Fibroblast of pulmonary artery (primary cell): ENCODE measurements at regions not wholly inside any gene's neighbourhood (a gene's known extent, or its start where the extent isn't known, plus 50 kb on each side); places are given as distances from the start of the nearest gene placed in this dataset.

Experiments used
- DNase-seq: peaks from one replicate; pipeline ENCODE4 v3.0.0-alpha.2; 2010; ENCODE audit warnings: low read depth
- H3K4me3 ChIP-seq: replicated peaks from 2 replicates; pipeline ENCODE4 v1.5.1; 2011; ENCODE audit warnings: low read depth, mild to moderate bottlenecking, control low read depth, low read length, moderate library complexity
- TF ChIP-seq, protein P1 (sequence below): IDR thresholded peaks from 2 replicates; pipeline ENCODE4 v1.5.1; 2011; ENCODE audit warnings: mild to moderate bottlenecking, control low read depth, low read length, inconsistent platforms; ENCODE audit errors: missing control alignments

DNA sequence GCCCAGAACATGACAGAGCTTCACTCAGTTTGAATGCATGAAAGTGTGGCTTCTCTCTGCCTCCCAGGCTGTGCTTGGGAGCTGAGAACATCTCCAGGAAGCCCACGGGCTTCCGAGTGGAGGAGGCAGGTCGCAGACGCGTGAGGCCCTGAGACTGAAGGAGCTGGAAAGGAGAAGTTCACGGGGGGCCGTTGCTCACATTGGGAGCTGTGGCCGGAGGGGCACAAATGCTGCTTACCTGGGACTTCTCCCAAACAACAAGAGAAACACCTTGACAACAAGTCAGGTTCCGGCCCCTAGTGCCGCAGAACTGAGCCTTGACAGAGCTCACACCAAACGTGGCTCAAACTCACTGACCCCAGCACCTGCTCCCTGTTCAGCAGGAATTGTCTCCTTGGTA lies 207.0 kb downstream of the BRD1 start:
- no peak overlapping the region for H3K4me3 ChIP-seq
- DNase-seq: no peak
- TF ChIP-seq, protein P1, sequence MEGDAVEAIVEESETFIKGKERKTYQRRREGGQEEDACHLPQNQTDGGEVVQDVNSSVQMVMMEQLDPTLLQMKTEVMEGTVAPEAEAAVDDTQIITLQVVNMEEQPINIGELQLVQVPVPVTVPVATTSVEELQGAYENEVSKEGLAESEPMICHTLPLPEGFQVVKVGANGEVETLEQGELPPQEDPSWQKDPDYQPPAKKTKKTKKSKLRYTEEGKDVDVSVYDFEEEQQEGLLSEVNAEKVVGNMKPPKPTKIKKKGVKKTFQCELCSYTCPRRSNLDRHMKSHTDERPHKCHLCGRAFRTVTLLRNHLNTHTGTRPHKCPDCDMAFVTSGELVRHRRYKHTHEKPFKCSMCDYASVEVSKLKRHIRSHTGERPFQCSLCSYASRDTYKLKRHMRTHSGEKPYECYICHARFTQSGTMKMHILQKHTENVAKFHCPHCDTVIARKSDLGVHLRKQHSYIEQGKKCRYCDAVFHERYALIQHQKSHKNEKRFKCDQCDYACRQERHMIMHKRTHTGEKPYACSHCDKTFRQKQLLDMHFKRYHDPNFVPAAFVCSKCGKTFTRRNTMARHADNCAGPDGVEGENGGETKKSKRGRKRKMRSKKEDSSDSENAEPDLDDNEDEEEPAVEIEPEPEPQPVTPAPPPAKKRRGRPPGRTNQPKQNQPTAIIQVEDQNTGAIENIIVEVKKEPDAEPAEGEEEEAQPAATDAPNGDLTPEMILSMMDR: no peak

DNA sequence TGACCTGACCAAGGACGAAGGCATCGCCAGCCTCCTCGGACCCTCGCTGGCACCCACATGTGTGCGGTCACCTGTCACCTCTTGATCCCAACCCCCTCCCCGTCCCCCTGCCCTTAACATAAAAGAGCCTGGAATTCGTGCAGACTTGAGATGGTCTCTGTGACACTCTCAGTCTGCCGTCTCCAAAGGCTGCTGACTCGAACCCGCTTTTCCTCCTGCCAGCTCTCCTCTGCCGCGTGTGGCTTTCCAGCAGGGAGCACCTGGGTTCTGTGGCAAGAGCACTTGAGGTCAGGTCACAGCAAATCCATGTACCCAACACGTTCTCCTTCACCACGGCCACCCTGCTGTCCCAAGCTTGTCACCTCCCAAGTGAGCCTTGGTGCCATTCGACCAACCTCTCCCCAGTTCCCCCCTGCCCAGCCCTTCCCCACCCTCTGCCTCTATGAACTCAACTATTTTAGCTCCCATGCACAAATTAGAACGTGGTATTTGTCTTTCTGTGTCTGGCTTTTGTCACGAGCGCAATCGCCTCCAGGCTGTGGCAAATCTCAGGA lies 207.6 kb downstream of the BRD1 start:
- TF ChIP-seq, protein P1: no peak
- H3K4me3 ChIP-seq: no peak overlapping the region
- no peak for DNase-seq

DNA sequence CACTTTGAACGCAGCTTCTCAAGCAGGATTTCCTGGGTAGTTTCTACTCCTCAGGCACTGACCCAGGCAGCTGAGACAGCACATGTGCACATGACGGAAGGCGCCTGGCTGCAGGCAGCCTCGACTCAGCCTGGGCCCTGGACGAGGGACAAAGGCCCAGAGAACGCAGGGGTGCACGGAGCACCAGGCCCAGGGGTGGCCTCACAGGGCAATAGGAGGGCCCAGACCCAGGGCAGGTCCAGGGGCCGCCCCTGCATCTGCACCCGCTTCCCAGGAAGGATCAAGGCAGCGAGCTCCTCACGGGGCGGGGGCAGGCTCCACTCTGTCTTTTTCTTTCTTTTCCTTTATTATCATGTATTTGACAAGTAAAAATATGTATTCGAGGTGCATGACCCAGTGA lies 208.4 kb downstream of the BRD1 start:
- H3K4me3 ChIP-seq: no peak overlapping the region
- TF ChIP-seq, protein P1: no peak
- DNase-seq: no peak

DNA sequence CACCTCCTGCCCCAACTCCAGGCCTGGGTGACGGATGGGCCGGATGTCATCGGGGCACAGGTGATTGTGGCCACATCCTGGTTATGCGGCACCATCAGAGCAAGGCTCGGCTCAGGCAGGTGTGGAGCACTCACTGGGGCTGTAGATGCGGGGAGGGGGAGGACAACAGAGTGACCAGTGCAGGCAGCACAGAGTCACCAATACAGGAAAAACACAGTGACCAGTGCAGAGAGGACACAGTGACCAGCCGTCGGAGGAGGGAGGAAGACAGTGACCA lies 209.1 kb downstream of the BRD1 start:
- DNase-seq: no peak
- TF ChIP-seq, protein P1: no peak

DNA sequence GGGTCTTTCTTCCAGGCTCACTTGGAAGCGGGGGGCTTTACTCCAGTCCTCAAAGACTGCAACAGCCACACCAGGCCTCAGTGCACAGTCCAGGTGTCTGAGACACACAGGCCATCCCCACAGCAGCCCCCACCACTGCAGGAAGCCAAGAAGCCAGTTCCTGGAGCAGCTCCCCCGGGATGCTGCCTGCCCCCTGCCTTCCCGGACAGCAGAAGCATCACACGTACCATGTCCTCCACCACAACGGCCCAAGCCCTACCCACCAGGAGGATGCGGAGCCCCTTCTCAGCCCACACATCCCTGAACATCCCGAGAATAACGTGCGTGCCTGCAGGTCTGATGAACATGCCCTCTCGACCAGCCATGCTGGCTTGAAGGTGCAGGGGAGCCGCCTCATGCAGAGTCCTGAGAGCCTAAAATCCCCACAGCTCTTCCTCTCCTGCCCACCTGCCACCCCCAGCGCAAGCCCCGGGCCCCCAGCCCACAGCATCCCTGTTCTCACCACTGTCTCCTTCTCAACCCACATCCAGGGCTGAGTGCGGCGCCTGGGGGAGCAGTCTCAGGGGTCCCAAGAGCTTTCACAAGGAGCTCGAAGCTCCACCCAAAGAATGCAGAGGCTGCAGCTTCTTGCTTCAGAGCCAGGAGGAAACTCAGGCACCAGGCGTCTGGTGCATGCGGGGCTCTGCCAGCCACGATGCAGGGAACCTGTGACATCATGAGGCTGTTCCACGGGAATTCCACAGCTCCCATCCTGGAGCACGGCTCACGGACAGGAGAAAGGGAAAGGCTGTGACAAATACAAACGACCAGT lies 209.6 kb downstream of the BRD1 start:
- DNase-seq: no peak
- TF ChIP-seq, protein P1: no peak
- H3K4me3 ChIP-seq: no peak overlapping the region

More for the DNA sequence above, 209.1 kb downstream of the BRD1 start:
- H3K4me3 ChIP-seq: no peak overlapping the region

DNA sequence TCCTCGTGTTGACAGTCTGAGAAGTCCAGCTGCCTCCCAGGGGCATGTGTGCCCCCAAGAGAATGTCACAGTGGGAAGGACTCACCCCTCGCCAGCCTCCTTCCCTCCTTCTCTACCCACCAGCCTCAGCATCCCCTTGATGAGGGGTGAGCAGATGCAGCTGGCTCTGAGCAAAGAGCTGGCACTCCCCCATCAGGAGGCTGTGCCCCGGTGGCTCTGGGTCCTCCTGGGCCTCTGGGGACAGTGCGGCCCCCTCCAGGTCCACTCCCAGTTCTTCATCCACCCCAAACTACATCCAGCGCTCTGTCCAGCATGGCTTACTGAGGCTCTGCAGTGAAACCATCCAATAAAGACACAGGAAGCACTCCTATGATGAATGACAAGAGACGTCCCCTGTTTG lies 210.4 kb downstream of the BRD1 start:
- no peak overlapping the region for H3K4me3 ChIP-seq
- DNase-seq: no peak
- TF ChIP-seq, protein P1: no peak
